ENCODE measurements at regions not wholly inside any gene's neighbourhood (a gene's known extent, or its start where the extent isn't known, plus 50 kb on each side); places are given as distances from the start of the nearest gene placed in this dataset.

GRCh38 chr1:117698398-117699160, 92.7 kb downstream of the TENT5C start:
- Histone ChIP-seq H2AFZ (ENCODE audit: low read depth, low read length) (no peak overlapping the region), H3F3A (ENCODE audit: insufficient read depth, low read length, poor library complexity, severe bottlenecking) (no peaks in the 10 kb centered on the region), H3K9ac (ENCODE audit: low read length) (no peak overlapping the region), H3K36me3 (ENCODE audit: insufficient read depth, low read length) (no peaks in the 10 kb centered on the region), H3K27me3 (ENCODE audit: insufficient read depth, low read depth, low read length) (no peaks in the 10 kb centered on the region), H3K4me3 (ENCODE audit: low read length) (no peak overlapping the region), H4K20me1 (ENCODE audit: insufficient read depth) (no peaks in the 10 kb centered on the region), H3K9me2 (ENCODE audit: insufficient read depth, low read length) (no peaks in the 10 kb centered on the region), H3K27ac (ENCODE audit: low read length) (no peak overlapping the region), H3K4me2 (ENCODE audit: low read length) (no peak overlapping the region), H3K79me2 (replicated peaks; ENCODE audit: insufficient read depth, low read length) (no peaks in the 10 kb centered on the region), H3K9me3 (ENCODE audit: low read length) (no peaks in the 10 kb centered on the region)
- no peak for TF ChIP-seq EZH2 (IDR thresholded peaks at IDR 0.05; ENCODE audit: borderline replicate concordance, insufficient read depth, low read length, poor library complexity, severe bottlenecking)
- TF ChIP-seq POLR2AphosphoS5 (IDR thresholded peaks at IDR 0.05), result no peak
- no peak for TF ChIP-seq REST (IDR thresholded peaks at IDR 0.05; ENCODE audit: borderline replicate concordance)
- TF ChIP-seq SMC3 (conservative IDR thresholded peaks at IDR 0.05; ENCODE audit: poor library complexity), result no peak
- TF ChIP-seq RAD21 (conservative IDR thresholded peaks at IDR 0.05), result no peak
- no peak for TF ChIP-seq CTCF (IDR thresholded peaks at IDR 0.05; ENCODE audit: poor library complexity, severe bottlenecking)
- TF ChIP-seq TAF1 (IDR thresholded peaks at IDR 0.05; ENCODE audit: low read depth), result no peak
- no peak for TF ChIP-seq EP300 (conservative IDR thresholded peaks at IDR 0.05; ENCODE audit: poor library complexity, severe bottlenecking)
- no peak for TF ChIP-seq MXI1 (conservative IDR thresholded peaks at IDR 0.05; ENCODE audit: poor library complexity, severe bottlenecking)

GRCh38 chr1:117699953-117700352, 94.1 kb downstream of the TENT5C start:
- H3K27me3 ChIP-seq (ENCODE audit: insufficient read depth, low read depth, low read length), result no peaks in the 10 kb centered on the region
- H2AFZ ChIP-seq (ENCODE audit: low read depth, low read length), result no peak overlapping the region
- no peak overlapping the region for H3K4me3 ChIP-seq (ENCODE audit: low read length)

More at GRCh38 chr1:117699953-117700352, 94.1 kb downstream of the TENT5C start:
- Histone ChIP-seq H3K9me3 (ENCODE audit: low read length) (no peaks in the 10 kb centered on the region), H4K20me1 (ENCODE audit: insufficient read depth) (no peaks in the 10 kb centered on the region), H3K27ac (ENCODE audit: low read length) (no peak overlapping the region), H3K9me2 (ENCODE audit: insufficient read depth, low read length) (no peaks in the 10 kb centered on the region), H3K79me2 (replicated peaks; ENCODE audit: insufficient read depth, low read length) (no peaks in the 10 kb centered on the region), H3K4me2 (ENCODE audit: low read length) (no peak overlapping the region), H3K9ac (ENCODE audit: low read length) (no peak overlapping the region), H3F3A (ENCODE audit: insufficient read depth, low read length, poor library complexity, severe bottlenecking) (no peaks in the 10 kb centered on the region), H3K36me3 (ENCODE audit: insufficient read depth, low read length) (no peaks in the 10 kb centered on the region)
- TF ChIP-seq TAF1 (IDR thresholded peaks at IDR 0.05; ENCODE audit: low read depth), result no peak
- TF ChIP-seq POLR2AphosphoS5 (IDR thresholded peaks at IDR 0.05), result no peak
- TF ChIP-seq MXI1 (conservative IDR thresholded peaks at IDR 0.05; ENCODE audit: poor library complexity, severe bottlenecking), result no peak
- TF ChIP-seq RAD21 (conservative IDR thresholded peaks at IDR 0.05), result no peak
- no peak for TF ChIP-seq REST (IDR thresholded peaks at IDR 0.05; ENCODE audit: borderline replicate concordance)
- TF ChIP-seq EP300 (conservative IDR thresholded peaks at IDR 0.05; ENCODE audit: poor library complexity, severe bottlenecking), result no peak
- no peak for TF ChIP-seq EZH2 (IDR thresholded peaks at IDR 0.05; ENCODE audit: borderline replicate concordance, insufficient read depth, low read length, poor library complexity, severe bottlenecking)
- TF ChIP-seq SMC3 (conservative IDR thresholded peaks at IDR 0.05; ENCODE audit: poor library complexity), result no peak
- no peak for TF ChIP-seq CTCF (IDR thresholded peaks at IDR 0.05; ENCODE audit: poor library complexity, severe bottlenecking)
